HS-5 (cell line): ENCODE measurements at regions not wholly inside any gene's neighbourhood (a gene's known extent, or its start where the extent isn't known, plus 50 kb on each side); places are given as distances from the start of the nearest gene placed in this dataset.

Experiments used
- DNase-seq: peaks from one replicate; pipeline ENCODE4 v3.0.0-alpha.2; 2012; ENCODE audit warnings: low read depth

GRCh38 chr2:67462738-67463496 is 65.8 kb downstream of the ETAA1 start:
- DNase-seq = no peak

- no peak for DNase-seq
These were observed 66.7 kb downstream of the ETAA1 start for GRCh38 chr2:67463810-67464209.

DNA sequence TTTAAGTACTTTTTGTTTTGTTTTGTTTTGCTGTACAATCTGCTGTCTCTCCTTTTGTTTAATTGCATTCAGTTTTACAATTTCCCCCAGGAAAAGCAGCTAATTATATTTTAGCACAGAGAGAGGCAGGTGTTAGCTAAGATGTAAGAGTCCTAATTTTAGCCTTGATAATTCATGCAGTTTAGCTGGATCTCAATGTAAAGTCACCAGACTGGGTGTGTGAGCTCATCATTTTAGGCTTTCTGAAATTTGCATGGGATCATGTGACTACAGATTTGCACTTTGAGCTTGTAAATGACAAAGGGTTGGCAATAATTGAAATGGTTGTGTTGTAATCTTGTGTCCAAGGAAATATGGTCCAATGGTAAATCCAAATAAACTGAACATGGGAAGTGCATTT is 68.5 kb downstream of the ETAA1 start:
- no peak for DNase-seq

GRCh38 chr2:67466734-67467133 is 69.6 kb downstream of the ETAA1 start:
- no peak for DNase-seq

DNA sequence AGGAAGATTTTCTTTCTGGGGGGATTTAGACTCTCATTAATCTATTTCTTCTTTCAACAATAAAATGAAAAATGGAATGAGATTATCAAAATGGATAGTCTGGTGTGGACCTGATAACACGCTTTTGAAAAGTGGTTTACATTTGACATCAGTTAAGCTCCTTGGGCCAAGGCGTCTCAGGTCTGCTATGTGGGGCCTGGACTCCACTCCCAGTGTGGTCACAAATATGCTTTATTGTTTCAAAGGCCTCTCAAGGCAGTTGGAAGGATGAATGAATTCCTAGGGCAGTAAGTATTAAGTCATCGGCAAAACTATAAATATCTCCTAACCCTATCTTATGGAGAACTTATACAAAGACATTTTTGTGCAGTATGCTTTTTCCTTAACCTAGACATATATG is 74.5 kb downstream of the ETAA1 start:
- no peak for DNase-seq

- no peak for DNase-seq
These were observed 80.0 kb downstream of the ETAA1 start for GRCh38 chr2:67476809-67477790.

DNA sequence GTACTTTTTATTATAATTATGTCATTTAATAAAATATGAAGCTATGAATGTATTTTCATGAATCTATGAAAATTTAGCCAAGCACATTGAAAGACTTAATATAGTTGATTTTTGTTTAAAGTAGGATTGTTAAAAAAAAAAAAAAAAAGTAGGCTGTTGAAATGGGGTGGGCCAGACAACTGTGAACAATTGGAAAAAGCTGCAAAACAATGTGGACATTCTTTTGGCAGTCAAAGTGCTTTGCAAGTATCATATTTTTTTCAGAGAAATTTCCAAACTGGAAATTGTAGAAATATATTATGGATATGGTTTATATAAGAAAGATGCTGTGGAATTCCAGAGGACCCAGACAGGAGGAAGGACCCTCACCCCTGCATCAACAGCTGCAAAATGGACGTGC is 82.1 kb downstream of the ETAA1 start:
- DNase-seq = no peak

GRCh38 chr2:67485431-67485830 is 88.3 kb downstream of the ETAA1 start:
- no peak for DNase-seq

- no peak for DNase-seq
These were observed 89.1 kb downstream of the ETAA1 start for GRCh38 chr2:67486041-67486796.

DNA sequence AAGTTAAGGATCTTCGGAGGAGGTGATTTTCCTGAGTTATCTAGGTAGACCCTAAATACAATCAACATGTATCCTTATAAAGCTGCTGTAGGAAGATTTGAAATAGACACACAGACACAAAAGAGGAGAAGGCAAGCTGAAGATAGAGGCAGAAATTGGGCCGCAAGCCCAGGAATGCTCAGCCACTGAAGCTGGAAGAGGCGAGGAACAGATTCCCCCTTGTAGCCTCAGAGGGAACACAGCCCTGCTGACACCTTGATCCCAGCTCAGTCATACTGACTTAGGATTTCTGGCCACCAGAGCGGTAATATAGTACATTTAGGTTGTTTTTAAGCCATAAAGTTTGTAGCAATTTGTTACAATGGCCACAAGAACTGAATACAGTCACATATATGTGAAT is 90.9 kb downstream of the ETAA1 start:
- DNase-seq = no peak

DNA sequence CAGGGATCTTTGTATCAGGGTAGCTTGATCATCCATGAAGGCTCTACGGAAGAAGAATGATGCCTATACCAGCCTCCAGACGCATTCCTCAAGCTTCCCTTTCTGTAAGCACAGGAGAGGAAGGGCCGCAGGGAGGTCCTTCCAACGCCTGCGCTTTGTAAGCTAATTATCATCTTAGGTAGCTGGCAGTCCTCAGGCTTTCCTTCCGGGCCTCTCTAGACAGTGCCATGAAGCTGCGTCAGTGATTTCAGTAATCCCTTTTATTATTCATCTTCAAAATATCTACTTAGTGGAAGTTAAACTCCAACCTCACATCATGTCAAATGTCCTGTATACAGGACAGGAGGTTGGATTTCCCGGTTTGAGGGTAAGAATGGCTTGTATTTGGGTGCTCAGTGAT is 92.3 kb downstream of the ETAA1 start:
- DNase-seq = no peak

DNA sequence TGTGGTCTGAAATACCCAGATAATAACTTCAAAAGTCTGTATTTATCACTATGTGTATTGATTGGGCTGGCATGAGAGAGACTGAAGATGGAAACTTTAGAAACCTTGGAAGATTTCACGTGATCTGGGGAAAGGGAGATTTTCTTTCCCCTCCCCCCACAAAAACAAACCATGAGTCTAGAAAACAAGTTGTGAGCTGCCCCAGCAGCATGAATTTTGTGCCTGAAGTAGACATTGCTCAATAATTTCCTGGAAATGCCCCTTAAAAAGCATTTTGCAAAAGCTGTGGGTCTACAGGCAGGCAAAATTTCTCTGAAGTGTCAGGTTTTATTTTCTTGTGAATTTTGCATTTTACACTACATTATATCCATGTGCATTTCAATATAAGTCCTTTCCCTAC is 101.8 kb downstream of the ETAA1 start:
- no peak for DNase-seq

DNA sequence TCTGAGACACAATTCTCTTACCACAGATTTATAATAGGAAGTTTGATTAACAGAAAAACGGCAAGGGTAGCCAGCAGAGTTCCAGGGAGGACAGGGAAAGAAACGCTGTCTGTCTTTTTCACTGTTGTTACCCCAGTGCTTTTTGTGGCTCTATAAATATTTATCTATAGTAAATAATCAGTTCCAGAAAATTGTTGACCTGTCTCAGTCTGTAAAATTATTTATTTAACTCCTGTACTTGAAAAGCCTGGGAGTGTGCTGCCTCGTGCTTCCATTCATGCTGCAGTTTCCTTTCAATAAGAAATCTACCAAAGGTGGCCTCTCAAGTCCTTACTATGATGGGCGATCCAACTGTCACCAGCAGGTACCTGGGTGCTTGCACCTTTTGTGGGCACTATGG is 102.9 kb downstream of the ETAA1 start:
- DNase-seq = no peak

GRCh38 chr2:67500541-67500940 is 103.4 kb downstream of the ETAA1 start:
- DNase-seq = no peak

DNA sequence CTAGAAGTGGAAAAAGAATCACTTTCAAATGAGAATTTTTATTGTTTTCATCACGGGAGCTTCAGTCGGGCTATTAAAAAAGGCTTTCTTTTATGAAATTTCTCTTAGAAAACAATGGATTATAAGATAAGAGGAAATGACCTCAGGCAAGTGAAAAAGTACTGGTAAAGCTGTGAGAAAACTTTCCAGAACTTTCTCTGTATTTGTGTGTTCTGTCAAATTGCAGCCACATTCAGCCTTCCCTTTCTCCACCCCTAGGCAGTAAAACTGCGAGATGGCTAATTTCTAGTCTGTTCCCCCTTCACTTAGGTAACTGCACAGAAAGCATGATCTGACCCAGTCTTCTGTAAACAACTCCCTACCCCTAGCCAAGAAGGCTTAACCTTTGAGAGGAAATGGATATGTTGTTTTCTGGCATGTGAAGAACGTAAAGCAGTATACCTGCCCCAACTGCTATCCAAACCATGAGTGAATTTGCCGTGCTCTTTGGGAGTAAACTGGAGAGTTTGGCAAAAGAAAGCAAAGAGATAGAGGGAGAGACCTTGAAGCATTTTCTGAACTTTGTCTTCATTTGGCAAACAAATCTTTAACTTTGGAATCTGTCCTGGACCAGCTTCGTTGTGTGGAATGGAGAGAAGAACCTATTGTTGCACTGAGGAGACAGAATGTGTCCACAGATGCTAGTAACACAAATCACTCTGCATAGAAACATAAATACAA is 105.4 kb downstream of the ETAA1 start:
- DNase-seq = no peak

GRCh38 chr2:67503066-67503795 is 106.1 kb downstream of the ETAA1 start:
- DNase-seq = peak; percentile 84

DNA sequence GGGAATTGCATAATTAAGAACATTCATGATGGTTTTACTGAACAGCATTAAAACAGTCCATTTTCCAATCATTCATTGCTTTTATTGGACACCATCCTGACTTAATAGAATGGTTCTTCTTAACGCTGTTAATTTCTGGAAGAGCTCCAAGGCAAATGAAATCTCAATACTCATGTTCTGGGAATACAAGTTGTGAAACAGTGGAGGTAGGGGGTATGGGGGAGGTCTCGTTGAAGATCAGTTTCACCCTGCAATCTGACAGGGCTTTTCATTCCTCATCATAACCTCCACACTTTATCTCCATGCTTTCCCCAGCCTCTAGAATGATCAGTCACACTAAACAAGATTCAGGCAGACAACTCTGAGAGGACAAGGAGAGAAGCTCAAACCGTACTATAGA is 113.6 kb downstream of the ETAA1 start:
- DNase-seq = no peak

DNA sequence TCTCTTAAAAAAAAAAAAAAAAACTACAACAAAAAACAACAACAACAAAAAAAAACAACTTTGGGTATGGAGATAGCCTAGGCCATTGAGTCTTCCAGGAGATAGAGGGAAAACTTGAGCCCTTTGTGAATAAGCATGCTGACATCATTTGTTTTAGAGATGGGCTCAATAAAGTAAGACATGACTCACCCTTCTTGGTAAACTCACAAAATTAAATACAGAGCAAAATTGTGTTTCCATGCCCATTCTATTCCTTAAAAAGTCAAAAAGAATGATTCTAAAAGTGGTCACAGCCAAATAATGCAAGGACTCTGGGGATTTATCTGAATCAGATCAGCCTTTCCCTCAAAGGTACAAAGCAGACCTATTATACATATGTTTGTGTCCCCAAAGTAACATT is 117.4 kb downstream of the ETAA1 start:
- DNase-seq = peak; percentile 9

GRCh38 chr2:67515056-67515455 is 117.9 kb downstream of the ETAA1 start:
- no peak for DNase-seq

- DNase-seq = no peak
These were observed 118.4 kb downstream of the ETAA1 start for GRCh38 chr2:67515538-67515937.

GRCh38 chr2:67516362-67516761 is 119.2 kb downstream of the ETAA1 start:
- DNase-seq = no peak
